ENCODE measurements at regions not wholly inside any gene's neighbourhood (a gene's known extent, or its start where the extent isn't known, plus 50 kb on each side); places are given as distances from the start of the nearest gene placed in this dataset.

DNA sequence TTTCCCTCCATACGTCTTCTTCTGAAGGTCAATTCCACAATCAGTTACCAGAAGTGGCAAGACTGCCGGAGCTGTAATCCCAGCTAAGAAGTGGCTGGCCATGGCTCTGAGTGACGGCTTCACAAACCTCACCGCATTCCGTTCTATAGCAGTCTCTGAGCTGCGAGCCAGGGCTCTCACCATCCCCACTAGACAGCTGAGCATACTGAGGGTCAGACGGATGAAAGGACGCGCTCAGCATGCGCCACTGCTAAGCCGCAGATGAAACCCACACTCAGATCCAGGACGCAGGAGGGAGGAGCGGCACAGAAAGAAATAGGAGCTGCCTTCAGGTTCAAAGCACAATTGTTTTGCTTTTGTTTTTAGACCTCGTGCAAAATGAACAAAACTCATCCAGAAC is 97.9 kb downstream of the ANKRD60 start:
- Mint-ChIP-seq H3K27me3 (ENCODE audit: unreplicated experiment) (peaks cover 8% of the 10 kb centered on the region), H3K36me3 (ENCODE audit: unreplicated experiment) (peaks cover 16% of the 10 kb centered on the region), H3K4me1 (ENCODE audit: low read depth, unreplicated experiment) (peaks cover 25% of the 10 kb centered on the region), H3K27ac (ENCODE audit: unreplicated experiment) (no peak overlapping the region), H3K4me3 (ENCODE audit: unreplicated experiment) (peak overlapping the region; percentile 39), H3K9me3 (ENCODE audit: unreplicated experiment) (peaks cover 2% of the 10 kb centered on the region)
- DNase-seq = no peak
- TF ChIP-seq, protein P1, sequence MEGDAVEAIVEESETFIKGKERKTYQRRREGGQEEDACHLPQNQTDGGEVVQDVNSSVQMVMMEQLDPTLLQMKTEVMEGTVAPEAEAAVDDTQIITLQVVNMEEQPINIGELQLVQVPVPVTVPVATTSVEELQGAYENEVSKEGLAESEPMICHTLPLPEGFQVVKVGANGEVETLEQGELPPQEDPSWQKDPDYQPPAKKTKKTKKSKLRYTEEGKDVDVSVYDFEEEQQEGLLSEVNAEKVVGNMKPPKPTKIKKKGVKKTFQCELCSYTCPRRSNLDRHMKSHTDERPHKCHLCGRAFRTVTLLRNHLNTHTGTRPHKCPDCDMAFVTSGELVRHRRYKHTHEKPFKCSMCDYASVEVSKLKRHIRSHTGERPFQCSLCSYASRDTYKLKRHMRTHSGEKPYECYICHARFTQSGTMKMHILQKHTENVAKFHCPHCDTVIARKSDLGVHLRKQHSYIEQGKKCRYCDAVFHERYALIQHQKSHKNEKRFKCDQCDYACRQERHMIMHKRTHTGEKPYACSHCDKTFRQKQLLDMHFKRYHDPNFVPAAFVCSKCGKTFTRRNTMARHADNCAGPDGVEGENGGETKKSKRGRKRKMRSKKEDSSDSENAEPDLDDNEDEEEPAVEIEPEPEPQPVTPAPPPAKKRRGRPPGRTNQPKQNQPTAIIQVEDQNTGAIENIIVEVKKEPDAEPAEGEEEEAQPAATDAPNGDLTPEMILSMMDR (IDR thresholded peaks at IDR 0.05; ENCODE audit: partially characterized antibody, unreplicated experiment) = no peak

DNA sequence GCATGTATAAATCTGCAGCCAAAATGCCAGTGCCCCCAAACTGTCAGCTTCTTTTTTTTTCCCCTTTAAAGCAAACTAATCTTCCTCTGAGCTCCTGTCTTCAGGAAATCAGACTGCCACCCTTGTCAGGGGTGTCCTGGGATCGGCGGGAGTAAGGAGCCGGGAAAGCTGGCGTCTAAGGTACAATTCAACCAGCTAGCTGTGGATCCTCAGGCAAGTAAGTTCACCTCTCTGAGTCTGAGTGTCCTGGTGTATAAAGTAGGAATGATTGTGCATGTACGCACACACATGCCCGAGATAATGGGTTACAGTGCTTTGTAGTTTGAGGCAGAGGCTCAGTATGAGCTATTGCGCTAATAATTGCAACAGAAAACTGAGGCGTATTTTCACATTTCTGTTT is 98.3 kb downstream of the ANKRD60 start:
- Mint-ChIP-seq H3K4me3 (ENCODE audit: unreplicated experiment) (no peak overlapping the region), H3K27me3 (ENCODE audit: unreplicated experiment) (peaks cover 8% of the 10 kb centered on the region), H3K36me3 (ENCODE audit: unreplicated experiment) (peaks cover 20% of the 10 kb centered on the region), H3K27ac (ENCODE audit: unreplicated experiment) (no peak overlapping the region), H3K9me3 (ENCODE audit: unreplicated experiment) (peaks cover 2% of the 10 kb centered on the region), H3K4me1 (ENCODE audit: low read depth, unreplicated experiment) (peaks cover 25% of the 10 kb centered on the region)
- TF ChIP-seq, protein P1 (IDR thresholded peaks at IDR 0.05; ENCODE audit: partially characterized antibody, unreplicated experiment) = no peak
- DNase-seq = no peak

DNA sequence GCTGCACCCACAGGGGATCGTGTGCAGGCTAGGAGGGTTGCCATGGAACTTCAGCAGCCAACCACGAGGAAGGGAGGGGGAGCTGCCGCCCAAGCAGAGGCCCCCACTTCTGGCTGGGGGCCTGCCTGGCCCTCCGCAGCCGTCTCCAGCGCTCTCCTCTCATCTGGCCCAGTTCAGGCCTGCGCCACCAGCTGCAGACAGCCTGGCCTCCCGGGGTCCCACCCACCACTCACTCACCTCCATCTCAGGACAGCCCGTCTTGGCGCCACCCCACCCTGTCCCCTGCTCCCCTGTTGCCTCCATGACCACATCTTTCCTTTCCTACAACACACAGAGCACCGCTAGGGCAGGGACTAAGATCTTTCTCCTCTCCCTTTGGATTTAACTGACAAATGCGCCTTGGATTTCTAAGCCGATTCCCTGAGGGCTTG is 98.7 kb downstream of the ANKRD60 start:
- Mint-ChIP-seq H3K36me3 (ENCODE audit: unreplicated experiment) (peaks cover 24% of the 10 kb centered on the region), H3K4me3 (ENCODE audit: unreplicated experiment) (no peak overlapping the region), H3K9me3 (ENCODE audit: unreplicated experiment) (peaks cover 2% of the 10 kb centered on the region), H3K4me1 (ENCODE audit: low read depth, unreplicated experiment) (peaks cover 25% of the 10 kb centered on the region), H3K27ac (ENCODE audit: unreplicated experiment) (no peak overlapping the region), H3K27me3 (ENCODE audit: unreplicated experiment) (peaks cover 8% of the 10 kb centered on the region)
- TF ChIP-seq, protein P1 (IDR thresholded peaks at IDR 0.05; ENCODE audit: partially characterized antibody, unreplicated experiment) = no peak
- DNase-seq = no peak

DNA sequence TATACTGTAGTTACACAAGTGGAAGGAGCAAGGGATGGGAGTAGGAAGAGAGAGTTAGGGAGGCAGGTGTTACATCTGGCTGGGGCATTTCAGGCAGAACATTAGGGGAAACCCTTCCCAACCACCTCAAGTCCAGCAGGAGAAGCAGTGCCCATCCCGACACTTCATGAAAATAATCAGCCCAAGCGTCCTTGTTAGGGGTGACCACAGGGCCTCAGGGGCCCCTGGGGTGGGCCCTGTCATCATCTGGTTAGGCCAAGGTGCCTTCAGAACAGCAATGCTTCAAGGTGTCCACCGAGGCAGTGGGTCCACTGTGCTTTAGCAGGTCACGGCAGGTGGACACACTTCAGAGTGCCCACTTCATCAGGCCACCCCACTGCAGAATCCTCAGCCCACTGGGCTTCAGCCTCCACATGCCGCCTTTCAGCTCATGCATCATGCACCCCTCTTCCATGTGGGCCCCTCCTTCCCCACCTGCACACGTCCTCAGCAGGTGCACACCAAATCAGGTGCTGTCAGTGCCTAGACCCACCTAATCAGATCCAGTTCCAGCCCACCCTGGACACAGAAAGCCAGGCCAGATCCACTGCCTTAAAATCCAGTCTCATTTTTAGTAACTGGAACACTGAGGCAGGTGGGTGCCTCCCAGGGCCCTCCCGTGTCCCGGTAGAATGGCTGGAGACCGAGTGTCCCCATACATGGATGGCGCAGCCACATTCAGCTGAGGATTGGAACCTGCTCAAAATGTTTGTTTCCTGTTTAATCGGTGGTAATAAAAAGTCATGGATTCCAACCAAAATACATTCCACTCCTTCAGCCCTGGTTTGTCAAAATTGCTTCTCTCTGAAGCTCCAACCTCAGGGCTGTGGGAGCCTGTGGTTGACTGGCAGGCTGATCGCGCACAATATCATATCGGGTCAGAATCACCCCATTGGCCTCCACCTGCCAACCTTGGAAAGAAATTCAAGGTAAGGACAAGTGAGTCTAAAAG is 99.5 kb downstream of the ANKRD60 start:
- H3K27ac Mint-ChIP-seq (ENCODE audit: unreplicated experiment) = no peak overlapping the region
- H3K4me3 Mint-ChIP-seq (ENCODE audit: unreplicated experiment) = no peak overlapping the region
- TF ChIP-seq, protein P1 (IDR thresholded peaks at IDR 0.05; ENCODE audit: partially characterized antibody, unreplicated experiment) = no peak
- peaks cover 10% of the 10 kb centered on the region for H3K27me3 Mint-ChIP-seq (ENCODE audit: unreplicated experiment)
- peaks cover 29% of the 10 kb centered on the region for H3K36me3 Mint-ChIP-seq (ENCODE audit: unreplicated experiment)
- DNase-seq = no peak
- H3K4me1 Mint-ChIP-seq (ENCODE audit: low read depth, unreplicated experiment) = peaks cover 25% of the 10 kb centered on the region
- peaks cover 2% of the 10 kb centered on the region for H3K9me3 Mint-ChIP-seq (ENCODE audit: unreplicated experiment)

DNA sequence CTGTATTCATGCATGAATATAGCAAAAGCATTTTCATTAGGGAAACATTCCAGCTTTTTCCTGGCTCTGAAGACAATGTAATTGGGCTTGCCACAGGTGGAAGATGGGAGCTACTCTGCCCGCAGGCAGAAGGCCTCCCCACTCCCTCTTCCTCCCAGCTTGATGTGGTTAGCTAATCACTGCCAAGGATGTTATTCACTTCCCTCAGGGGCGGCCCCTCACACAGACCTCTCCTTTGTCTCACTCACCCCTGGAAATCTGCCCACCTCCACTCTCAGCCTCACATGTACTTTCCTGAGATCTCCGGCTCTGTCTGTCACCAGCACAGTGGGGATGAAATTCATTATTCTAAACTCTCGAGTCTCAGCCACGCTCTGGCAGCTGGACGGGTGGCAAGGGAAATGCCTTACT is 100.7 kb downstream of the ANKRD60 start:
- Mint-ChIP-seq H3K9me3 (ENCODE audit: unreplicated experiment) (peaks cover 2% of the 10 kb centered on the region), H3K4me1 (ENCODE audit: low read depth, unreplicated experiment) (peaks cover 25% of the 10 kb centered on the region)

More for the DNA sequence above, 100.7 kb downstream of the ANKRD60 start:
- Mint-ChIP-seq H3K36me3 (ENCODE audit: unreplicated experiment) (peaks cover 29% of the 10 kb centered on the region), H3K27me3 (ENCODE audit: unreplicated experiment) (peaks cover 10% of the 10 kb centered on the region), H3K4me3 (ENCODE audit: unreplicated experiment) (no peak overlapping the region), H3K27ac (ENCODE audit: unreplicated experiment) (no peak overlapping the region)
- TF ChIP-seq, protein P1 (IDR thresholded peaks at IDR 0.05; ENCODE audit: partially characterized antibody, unreplicated experiment) = no peak
- DNase-seq = no peak

Data from glutamatergic neuron (in vitro differentiated cells).